ENCODE measurements at regions not wholly inside any gene's neighbourhood (a gene's known extent, or its start where the extent isn't known, plus 50 kb on each side); places are given as distances from the start of the nearest gene placed in this dataset.

DNA sequence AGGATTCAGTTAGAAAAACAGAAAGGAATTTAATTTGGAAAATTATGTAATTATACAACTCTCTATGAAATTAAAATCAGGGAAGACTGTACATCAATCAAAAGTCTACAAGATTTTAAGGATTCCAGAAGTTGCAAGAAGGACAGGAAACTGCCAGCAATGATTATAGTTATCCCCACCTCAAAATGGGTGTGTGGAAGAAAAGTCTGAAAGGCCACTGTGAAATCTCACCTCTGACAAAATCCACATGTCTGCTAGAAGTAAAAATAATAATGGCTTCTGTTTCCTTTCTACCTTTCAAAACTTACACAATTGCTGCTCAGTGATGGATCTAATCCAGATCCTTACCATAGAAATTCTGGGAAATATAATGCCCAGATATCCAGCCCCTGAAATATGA, 708.1 kb upstream of the ADGRL4 start:
- H3K36me3 ChIP-seq (ENCODE audit: control insufficient read depth in 2 of 3, insufficient read depth in 3 of 3, low read length in 3 of 3), result no peaks in the 10 kb centered on the region
- H3K9ac ChIP-seq (ENCODE audit: low read length in 3 of 3), result no peak overlapping the region
- H3K4me1 ChIP-seq (ENCODE audit: control insufficient read depth in 2 of 3, insufficient read depth in 2 of 3, low read depth in 1 of 3, low read length in 3 of 3), result peaks cover 0 to 6% (median 0%) of the 10 kb centered on the region in 3 donors
- no peak for DNase-seq
- H3K27ac ChIP-seq (ENCODE audit: low read depth in 2 of 2, low read length in 2 of 2), result no peak overlapping the region
- TF ChIP-seq, protein P1, sequence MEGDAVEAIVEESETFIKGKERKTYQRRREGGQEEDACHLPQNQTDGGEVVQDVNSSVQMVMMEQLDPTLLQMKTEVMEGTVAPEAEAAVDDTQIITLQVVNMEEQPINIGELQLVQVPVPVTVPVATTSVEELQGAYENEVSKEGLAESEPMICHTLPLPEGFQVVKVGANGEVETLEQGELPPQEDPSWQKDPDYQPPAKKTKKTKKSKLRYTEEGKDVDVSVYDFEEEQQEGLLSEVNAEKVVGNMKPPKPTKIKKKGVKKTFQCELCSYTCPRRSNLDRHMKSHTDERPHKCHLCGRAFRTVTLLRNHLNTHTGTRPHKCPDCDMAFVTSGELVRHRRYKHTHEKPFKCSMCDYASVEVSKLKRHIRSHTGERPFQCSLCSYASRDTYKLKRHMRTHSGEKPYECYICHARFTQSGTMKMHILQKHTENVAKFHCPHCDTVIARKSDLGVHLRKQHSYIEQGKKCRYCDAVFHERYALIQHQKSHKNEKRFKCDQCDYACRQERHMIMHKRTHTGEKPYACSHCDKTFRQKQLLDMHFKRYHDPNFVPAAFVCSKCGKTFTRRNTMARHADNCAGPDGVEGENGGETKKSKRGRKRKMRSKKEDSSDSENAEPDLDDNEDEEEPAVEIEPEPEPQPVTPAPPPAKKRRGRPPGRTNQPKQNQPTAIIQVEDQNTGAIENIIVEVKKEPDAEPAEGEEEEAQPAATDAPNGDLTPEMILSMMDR (IDR thresholded peaks at IDR 0.05; ENCODE audit: borderline replicate concordance, extremely low read depth, insufficient read depth), result no peak
- FAIRE-seq, result no peak
- intact Hi-C loops (cut with DNase I), result no loop called here
- no peaks in the 10 kb centered on the region for H3K9me3 ChIP-seq (ENCODE audit: control insufficient read depth in 2 of 3, insufficient read depth in 1 of 3, low read length in 3 of 3)
- H3K27me3 ChIP-seq (ENCODE audit: control insufficient read depth, insufficient read depth, low read length), result no peaks in the 10 kb centered on the region
- H3K4me3 ChIP-seq (ENCODE audit: low read length in 3 of 3), result no peak overlapping the region

DNA sequence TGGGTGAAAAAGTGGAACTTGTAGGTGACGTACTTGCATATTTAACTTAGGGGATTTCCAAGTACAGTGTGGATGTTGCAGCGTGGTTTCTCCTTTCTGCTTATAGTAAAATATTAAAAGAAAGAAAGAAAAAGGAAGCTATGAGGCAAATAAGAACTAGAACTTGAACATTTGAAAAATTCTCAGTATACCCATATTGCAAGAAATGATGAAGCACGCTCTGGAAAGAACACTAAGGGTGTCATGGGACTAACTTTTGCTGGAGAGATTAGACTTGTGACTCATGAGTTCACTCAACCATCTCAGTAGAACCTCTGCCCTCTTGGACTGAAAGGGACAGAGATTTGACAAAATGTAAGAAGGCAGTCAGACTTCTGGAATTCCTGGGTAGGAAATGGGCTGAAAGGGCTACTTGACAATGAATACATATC, 704.5 kb upstream of the ADGRL4 start:
- no peaks in the 10 kb centered on the region for H3K9me3 ChIP-seq (ENCODE audit: control insufficient read depth in 2 of 3, insufficient read depth in 1 of 3, low read length in 3 of 3)
- H3K27ac ChIP-seq (ENCODE audit: low read depth in 2 of 2, low read length in 2 of 2), result peak overlapping the region; percentile 47 to 59
- DNase-seq, result peak in 2 of 5 donors; percentile 3 to 35
- no peak for FAIRE-seq
- H3K36me3 ChIP-seq (ENCODE audit: control insufficient read depth in 2 of 3, insufficient read depth in 3 of 3, low read length in 3 of 3), result no peaks in the 10 kb centered on the region
- H3K4me3 ChIP-seq (ENCODE audit: low read length in 3 of 3), result peak overlapping the region in 1 of 3 donors; percentile 20
- peaks cover 0 to 6% (median 0%) of the 10 kb centered on the region in 3 donors for H3K4me1 ChIP-seq (ENCODE audit: control insufficient read depth in 2 of 3, insufficient read depth in 2 of 3, low read depth in 1 of 3, low read length in 3 of 3)
- H3K27me3 ChIP-seq (ENCODE audit: control insufficient read depth, insufficient read depth, low read length), result no peaks in the 10 kb centered on the region
- TF ChIP-seq, protein P1 (IDR thresholded peaks at IDR 0.05; ENCODE audit: borderline replicate concordance, extremely low read depth, insufficient read depth), result no peak
- intact Hi-C loops (cut with DNase I), result no loop called here
- H3K9ac ChIP-seq (ENCODE audit: low read length in 3 of 3), result no peak overlapping the region

DNA sequence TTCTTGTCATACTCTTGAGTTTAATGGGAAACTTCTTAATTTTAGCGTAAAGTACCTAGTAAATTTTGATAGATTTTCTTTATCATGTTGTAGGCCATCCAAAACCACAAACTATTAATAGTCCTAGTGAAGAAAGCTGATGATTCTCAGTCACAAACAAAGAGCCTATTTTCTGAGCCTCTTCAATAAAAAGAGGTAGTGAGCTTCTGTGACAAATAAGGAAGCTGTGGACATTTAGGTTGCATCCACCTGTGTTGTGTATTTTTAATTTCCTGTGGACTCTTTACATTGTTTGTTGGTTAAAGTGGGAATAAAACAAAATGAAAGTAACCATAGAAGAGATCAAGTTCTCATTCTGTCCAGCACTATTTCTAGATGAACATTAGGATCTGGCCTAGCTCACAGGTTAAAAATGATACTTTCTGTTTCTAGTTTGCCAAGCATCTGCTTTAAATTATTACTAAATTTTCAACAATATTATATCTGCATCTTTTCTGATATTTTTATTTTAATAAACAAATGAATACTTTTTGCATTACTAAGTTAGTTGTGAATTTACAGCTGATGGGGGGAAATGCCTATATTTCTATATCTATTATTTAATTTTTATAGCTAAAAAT, 702.2 kb upstream of the ADGRL4 start:
- H3K9ac ChIP-seq (ENCODE audit: low read length in 3 of 3), result no peak overlapping the region
- no peaks in the 10 kb centered on the region for H3K9me3 ChIP-seq (ENCODE audit: control insufficient read depth in 2 of 3, insufficient read depth in 1 of 3, low read length in 3 of 3)
- peaks cover 0 to 6% (median 0%) of the 10 kb centered on the region in 3 donors for H3K4me1 ChIP-seq (ENCODE audit: control insufficient read depth in 2 of 3, insufficient read depth in 2 of 3, low read depth in 1 of 3, low read length in 3 of 3)
- H3K27ac ChIP-seq (ENCODE audit: low read depth in 2 of 2, low read length in 2 of 2), result no peak overlapping the region
- no peaks in the 10 kb centered on the region for H3K36me3 ChIP-seq (ENCODE audit: control insufficient read depth in 2 of 3, insufficient read depth in 3 of 3, low read length in 3 of 3)
- no peaks in the 10 kb centered on the region for H3K27me3 ChIP-seq (ENCODE audit: control insufficient read depth, insufficient read depth, low read length)
- TF ChIP-seq, protein P1 (IDR thresholded peaks at IDR 0.05; ENCODE audit: borderline replicate concordance, extremely low read depth, insufficient read depth), result no peak
- intact Hi-C loops (cut with DNase I), result no loop called here
- FAIRE-seq (no peak), DNase-seq (no peak)
- H3K4me3 ChIP-seq (ENCODE audit: low read length in 3 of 3), result no peak overlapping the region

DNA sequence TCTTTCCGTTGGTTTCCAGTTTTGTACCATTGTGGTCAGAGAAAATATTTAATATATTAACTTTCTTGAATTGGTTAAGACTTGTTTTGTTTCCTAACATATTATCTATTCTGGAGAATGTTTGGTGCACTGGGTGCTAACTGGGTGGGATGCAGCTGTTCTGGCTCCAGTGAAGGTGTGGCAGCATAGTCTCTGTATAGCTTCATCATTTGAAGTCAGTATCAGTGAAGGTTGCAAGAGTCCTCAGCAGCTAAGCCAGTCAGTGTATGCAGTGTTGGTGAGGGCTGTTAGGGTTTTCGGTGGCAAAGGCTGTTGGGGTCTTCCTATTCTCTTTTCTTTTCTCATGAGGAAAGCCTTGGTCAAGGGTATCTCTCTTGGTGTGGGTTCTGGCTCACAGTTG, 698.7 kb upstream of the ADGRL4 start:
- Histone ChIP-seq H3K27ac (ENCODE audit: low read depth in 2 of 2, low read length in 2 of 2) (no peak overlapping the region), H3K4me3 (ENCODE audit: low read length in 3 of 3) (no peak overlapping the region), H3K9me3 (ENCODE audit: control insufficient read depth in 2 of 3, insufficient read depth in 1 of 3, low read length in 3 of 3) (no peaks in the 10 kb centered on the region), H3K36me3 (ENCODE audit: control insufficient read depth in 2 of 3, insufficient read depth in 3 of 3, low read length in 3 of 3) (no peaks in the 10 kb centered on the region), H3K9ac (ENCODE audit: low read length in 3 of 3) (no peak overlapping the region), H3K4me1 (ENCODE audit: control insufficient read depth in 2 of 3, insufficient read depth in 2 of 3, low read depth in 1 of 3, low read length in 3 of 3) (no peaks in the 10 kb centered on the region), H3K27me3 (ENCODE audit: control insufficient read depth, insufficient read depth, low read length) (no peaks in the 10 kb centered on the region)
- intact Hi-C loops (cut with DNase I), result no loop called here
- TF ChIP-seq, protein P1 (IDR thresholded peaks at IDR 0.05; ENCODE audit: borderline replicate concordance, extremely low read depth, insufficient read depth), result no peak
- FAIRE-seq (no peak), DNase-seq (no peak)

Measured in kidney (tissue), 13 donors.